ENCODE measurements at regions not wholly inside any gene's neighbourhood (a gene's known extent, or its start where the extent isn't known, plus 50 kb on each side); places are given as distances from the start of the nearest gene placed in this dataset.

GRCh38 chr13:88617176-88617575 is 946.0 kb downstream of the SLITRK5 start (continued):
- TF ChIP-seq, protein P1, sequence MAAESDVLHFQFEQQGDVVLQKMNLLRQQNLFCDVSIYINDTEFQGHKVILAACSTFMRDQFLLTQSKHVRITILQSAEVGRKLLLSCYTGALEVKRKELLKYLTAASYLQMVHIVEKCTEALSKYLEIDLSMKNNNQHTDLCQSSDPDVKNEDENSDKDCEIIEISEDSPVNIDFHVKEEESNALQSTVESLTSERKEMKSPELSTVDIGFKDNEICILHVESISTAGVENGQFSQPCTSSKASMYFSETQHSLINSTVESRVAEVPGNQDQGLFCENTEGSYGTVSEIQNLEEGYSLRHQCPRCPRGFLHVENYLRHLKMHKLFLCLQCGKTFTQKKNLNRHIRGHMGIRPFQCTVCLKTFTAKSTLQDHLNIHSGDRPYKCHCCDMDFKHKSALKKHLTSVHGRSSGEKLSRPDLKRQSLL (tag by site-specific recombination; IDR thresholded peaks at IDR 0.05): no peak
- TF ChIP-seq RBAK (tag by site-specific recombination; IDR thresholded peaks at IDR 0.05): no peak

DNA sequence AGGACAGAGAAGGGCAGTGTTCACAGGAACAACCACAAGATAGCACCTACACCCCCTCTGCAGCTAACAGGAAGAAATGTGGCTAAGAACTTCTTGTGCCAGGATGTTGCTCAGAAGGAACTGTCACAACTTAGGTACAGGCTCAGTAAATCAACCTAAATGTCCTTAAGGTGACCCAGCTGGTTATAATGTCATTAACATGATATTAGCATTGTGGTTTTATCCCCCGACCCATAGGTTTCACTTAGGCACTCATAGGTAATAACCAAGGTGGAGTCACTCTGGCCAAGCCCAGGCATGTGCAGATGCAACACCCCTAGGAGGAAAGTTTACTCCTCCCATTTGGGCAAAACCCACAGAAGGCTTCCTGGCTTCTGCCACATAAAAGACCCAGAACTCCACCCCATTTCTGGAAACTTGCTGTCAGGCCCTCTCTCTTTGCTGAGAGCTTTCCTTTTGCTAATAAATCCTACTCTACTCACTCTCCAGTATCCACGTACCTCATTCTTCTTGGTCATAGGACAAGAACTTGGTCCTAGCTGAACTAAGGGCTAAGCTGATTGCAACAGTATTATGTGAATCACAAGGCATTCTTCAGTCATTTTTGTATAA is 951.3 kb downstream of the SLITRK5 start:
- ChIA-PET POLR2A (no interaction called here), CTCF (no interaction called here)
- Histone ChIP-seq H3K36me3 (ENCODE audit: control insufficient read depth in 2 of 2, insufficient read depth in 1 of 2, low read length in 2 of 2) (no peaks in the 10 kb centered on the region), H3K9me3 (ENCODE audit: control insufficient read depth, insufficient read depth, low read depth, low read length) (no peaks in the 10 kb centered on the region), H3K4me1 (ENCODE audit: control insufficient read depth, insufficient read depth, low read length) (no peaks in the 10 kb centered on the region), H3K4me3 (ENCODE audit: low read depth, low read length) (no peak overlapping the region), H3K27ac (ENCODE audit: extremely low read depth, low read depth, low read length) (no peak overlapping the region)
- TF ChIP-seq TRIM28 (IDR thresholded peaks at IDR 0.05; ENCODE audit: borderline replicate concordance, low read length) (peak; percentile 38; the same call in 1 of the 2 replicates), SCRT1 (tag by site-specific recombination; IDR thresholded peaks at IDR 0.05; ENCODE audit: borderline replicate concordance) (no peak), SETDB1 (IDR thresholded peaks at IDR 0.05; ENCODE audit: insufficient read length, low read length) (peak; percentile 40)

GRCh38 chr13:88623150-88623549 is 952.0 kb downstream of the SLITRK5 start:
- Histone ChIP-seq H3K27ac (ENCODE audit: extremely low read depth, low read depth, low read length) (no peak overlapping the region), H3K4me3 (ENCODE audit: low read depth, low read length) (no peak overlapping the region), H3K36me3 (ENCODE audit: control insufficient read depth in 2 of 2, insufficient read depth in 1 of 2, low read length in 2 of 2) (no peaks in the 10 kb centered on the region), H3K9me3 (ENCODE audit: control insufficient read depth, insufficient read depth, low read depth, low read length) (no peaks in the 10 kb centered on the region), H3K4me1 (ENCODE audit: control insufficient read depth, insufficient read depth, low read length) (no peaks in the 10 kb centered on the region)
- POLR2A ChIA-PET: no interaction called here
- CTCF ChIA-PET: no interaction called here
- TF ChIP-seq ZNF324 (tag by site-specific recombination; IDR thresholded peaks at IDR 0.05) (no peak), ZBTB7A (tag by site-specific recombination; IDR thresholded peaks at IDR 0.05; ENCODE audit: low read depth) (no peak), ZNF423 (tag by site-specific recombination; IDR thresholded peaks at IDR 0.05) (no peak), YY1 (tag by site-specific recombination; IDR thresholded peaks at IDR 0.05) (no peak), ZXDB (tag by site-specific recombination; IDR thresholded peaks at IDR 0.05) (no peak), ZNF701 (tag by site-specific recombination; IDR thresholded peaks at IDR 0.05) (no peak), ZBTB21 (tag by site-specific recombination; IDR thresholded peaks at IDR 0.05) (no peak), ZNF521 (tag by site-specific recombination; IDR thresholded peaks at IDR 0.05) (no peak), ZNF530 (tag by site-specific recombination; IDR thresholded peaks at IDR 0.05; ENCODE audit: low read depth) (no peak), ZNF146 (tag by site-specific recombination; IDR thresholded peaks at IDR 0.05) (no peak), ZNF626 (tag by site-specific recombination; IDR thresholded peaks at IDR 0.05) (no peak), ZNF19 (tag by site-specific recombination; IDR thresholded peaks at IDR 0.05; ENCODE audit: low read depth) (no peak), ZFHX2 (tag by site-specific recombination; conservative IDR thresholded peaks at IDR 0.05) (no peak), SP3 (tag by site-specific recombination; IDR thresholded peaks at IDR 0.05) (no peak)
- TF ChIP-seq, protein P1 (tag by site-specific recombination; IDR thresholded peaks at IDR 0.05): no peak

DNA sequence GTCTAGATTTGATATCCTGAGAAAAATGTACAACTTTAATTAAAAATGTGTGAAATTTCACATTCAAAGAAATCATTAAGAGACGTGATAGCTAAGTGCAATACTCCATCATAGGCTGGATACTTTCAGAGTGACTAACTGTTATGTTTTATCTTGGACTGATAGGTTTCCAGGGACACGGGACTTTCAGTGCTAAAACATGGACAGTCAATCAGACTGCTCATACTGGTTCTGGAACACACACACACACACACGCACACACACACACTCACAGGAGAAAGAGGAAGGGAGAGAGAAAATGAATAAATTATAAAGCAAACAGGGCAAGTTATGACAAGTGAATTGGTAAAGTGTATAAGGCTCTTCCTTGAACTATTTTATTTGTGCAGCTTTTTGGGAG is 955.9 kb downstream of the SLITRK5 start:
- no peaks in the 10 kb centered on the region for H3K36me3 ChIP-seq (ENCODE audit: control insufficient read depth in 2 of 2, insufficient read depth in 1 of 2, low read length in 2 of 2)
- no peaks in the 10 kb centered on the region for H3K9me3 ChIP-seq (ENCODE audit: control insufficient read depth, insufficient read depth, low read depth, low read length)
- H3K4me3 ChIP-seq (ENCODE audit: low read depth, low read length): no peak overlapping the region
- H3K4me1 ChIP-seq (ENCODE audit: control insufficient read depth, insufficient read depth, low read length): no peaks in the 10 kb centered on the region
- H3K27ac ChIP-seq (ENCODE audit: extremely low read depth, low read depth, low read length): no peak overlapping the region
- POLR2A ChIA-PET: no interaction called here
- CTCF ChIA-PET: no interaction called here
- TF ChIP-seq KLF9 (tag by site-specific recombination; IDR thresholded peaks at IDR 0.05; ENCODE audit: low read depth) (no peak), ZNF26 (tag by site-specific recombination; IDR thresholded peaks at IDR 0.05) (no peak), RBAK (tag by site-specific recombination; IDR thresholded peaks at IDR 0.05) (no peak), ZNF830 (tag by site-specific recombination; IDR thresholded peaks at IDR 0.05; ENCODE audit: low read depth) (no peak), ZNF48 (tag by site-specific recombination; IDR thresholded peaks at IDR 0.05) (no peak), EGR2 (tag by site-specific recombination; IDR thresholded peaks at IDR 0.05; ENCODE audit: low read depth) (no peak), ZNF600 (tag by site-specific recombination; IDR thresholded peaks at IDR 0.05) (no peak), ZNF266 (tag by site-specific recombination; IDR thresholded peaks at IDR 0.05; ENCODE audit: low read depth) (no peak), ZSCAN23 (tag by site-specific recombination; IDR thresholded peaks at IDR 0.05) (no peak)
- TF ChIP-seq, protein P2, sequence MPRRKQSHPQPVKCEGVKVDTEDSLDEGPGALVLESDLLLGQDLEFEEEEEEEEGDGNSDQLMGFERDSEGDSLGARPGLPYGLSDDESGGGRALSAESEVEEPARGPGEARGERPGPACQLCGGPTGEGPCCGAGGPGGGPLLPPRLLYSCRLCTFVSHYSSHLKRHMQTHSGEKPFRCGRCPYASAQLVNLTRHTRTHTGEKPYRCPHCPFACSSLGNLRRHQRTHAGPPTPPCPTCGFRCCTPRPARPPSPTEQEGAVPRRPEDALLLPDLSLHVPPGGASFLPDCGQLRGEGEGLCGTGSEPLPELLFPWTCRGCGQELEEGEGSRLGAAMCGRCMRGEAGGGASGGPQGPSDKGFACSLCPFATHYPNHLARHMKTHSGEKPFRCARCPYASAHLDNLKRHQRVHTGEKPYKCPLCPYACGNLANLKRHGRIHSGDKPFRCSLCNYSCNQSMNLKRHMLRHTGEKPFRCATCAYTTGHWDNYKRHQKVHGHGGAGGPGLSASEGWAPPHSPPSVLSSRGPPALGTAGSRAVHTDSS (tag by site-specific recombination; IDR thresholded peaks at IDR 0.05): no peak

Measured in HEK293 (cell line).